ENCODE measurements at regions not wholly inside any gene's neighbourhood (a gene's known extent, or its start where the extent isn't known, plus 50 kb on each side); places are given as distances from the start of the nearest gene placed in this dataset.

- no peak overlapping the region for H3K27ac ChIP-seq (ENCODE audit: low read length)
- DNase-seq (no peak), ATAC-seq (no peak)
- H3K4me1 ChIP-seq (ENCODE audit: control insufficient read depth, insufficient read depth, low read length) = no peaks in the 10 kb centered on the region
- H3K4me3 ChIP-seq (ENCODE audit: low read length) = no peak overlapping the region
- intact Hi-C loops (cut with DNase I) = no loop called here
- H3K27me3 ChIP-seq (ENCODE audit: control insufficient read depth, insufficient read depth) = no peaks in the 10 kb centered on the region
- H3K9me3 ChIP-seq (ENCODE audit: control insufficient read depth, low read length) = no peaks in the 10 kb centered on the region
- 77% methylated on average over 6 of the region's 6 CpGs for WGBS
Observed at GRCh38 chr14:98966475-98967162, 305.4 kb downstream of the BCL11B start.

GRCh38 chr14:98974113-98974512 lies 297.9 kb downstream of the BCL11B start:
- WGBS = 89% methylated on average over 1 of the region's 1 CpG
- Histone ChIP-seq H3K27me3 (ENCODE audit: control insufficient read depth, insufficient read depth) (peaks cover 3% of the 10 kb centered on the region), H3K27ac (ENCODE audit: low read length) (no peak overlapping the region), H3K4me1 (ENCODE audit: control insufficient read depth, insufficient read depth, low read length) (no peaks in the 10 kb centered on the region), H3K9me3 (ENCODE audit: control insufficient read depth, low read length) (no peaks in the 10 kb centered on the region), H3K4me3 (ENCODE audit: low read length) (no peak overlapping the region)
- intact Hi-C loops (cut with DNase I) = no loop called here
- DNase-seq (no peak), ATAC-seq (no peak)

GRCh38 chr14:98976271-98976670 lies 295.7 kb downstream of the BCL11B start:
- H3K4me3 ChIP-seq (ENCODE audit: low read length) = no peak overlapping the region
- no peaks in the 10 kb centered on the region for H3K4me1 ChIP-seq (ENCODE audit: control insufficient read depth, insufficient read depth, low read length)
- ATAC-seq (no peak), DNase-seq (no peak)
- intact Hi-C loops (cut with DNase I) = no loop called here
- H3K9me3 ChIP-seq (ENCODE audit: control insufficient read depth, low read length) = no peaks in the 10 kb centered on the region
- no peak overlapping the region for H3K27ac ChIP-seq (ENCODE audit: low read length)
- WGBS = 59% methylated on average over 3 of the region's 3 CpGs
- H3K27me3 ChIP-seq (ENCODE audit: control insufficient read depth, insufficient read depth) = peaks cover 3% of the 10 kb centered on the region

DNA sequence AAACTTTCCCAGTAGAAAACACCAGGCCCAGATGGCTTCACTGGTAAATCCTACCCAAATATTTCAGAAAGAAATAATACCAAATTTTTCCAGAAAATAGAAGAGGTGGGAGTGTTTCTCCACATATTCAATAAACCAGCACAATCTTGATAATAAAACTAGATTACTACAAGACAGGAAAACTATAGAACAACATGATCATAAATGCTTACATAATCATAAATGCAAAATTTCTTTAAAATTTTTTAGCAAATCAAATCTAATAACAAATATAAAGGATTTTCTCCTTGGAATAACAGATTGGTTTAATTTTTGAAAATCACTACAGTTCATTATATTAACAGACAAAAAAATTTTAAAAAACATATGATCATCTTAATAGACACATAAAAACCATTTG lies 294.5 kb downstream of the BCL11B start:
- peaks cover 3% of the 10 kb centered on the region for H3K27me3 ChIP-seq (ENCODE audit: control insufficient read depth, insufficient read depth)
- no peak for DNase-seq
- no peaks in the 10 kb centered on the region for H3K9me3 ChIP-seq (ENCODE audit: control insufficient read depth, low read length)
- no peaks in the 10 kb centered on the region for H3K4me1 ChIP-seq (ENCODE audit: control insufficient read depth, insufficient read depth, low read length)
- H3K4me3 ChIP-seq (ENCODE audit: low read length) = no peak overlapping the region
- no peak for ATAC-seq
- intact Hi-C loops (cut with DNase I) = no loop called here
- H3K27ac ChIP-seq (ENCODE audit: low read length) = no peak overlapping the region

DNA sequence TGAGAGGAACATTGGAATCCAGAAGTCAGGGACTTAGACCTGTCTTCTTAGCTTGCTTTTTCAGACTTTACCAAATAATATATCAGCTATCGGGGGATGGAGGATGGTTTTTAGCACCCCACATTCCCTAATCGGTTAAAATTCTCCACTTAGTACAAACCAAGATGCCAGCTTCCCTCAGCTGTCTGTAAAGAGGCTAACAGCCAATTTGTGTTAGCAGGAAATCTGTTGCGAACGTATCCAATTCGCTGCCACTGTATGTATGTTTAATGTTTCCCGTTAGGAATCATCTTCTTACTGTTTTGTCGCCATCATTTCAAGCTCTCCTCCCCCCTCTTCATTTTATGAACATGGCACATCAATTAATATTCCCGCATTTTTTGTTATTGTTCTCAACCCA lies 289.0 kb downstream of the BCL11B start:
- no peaks in the 10 kb centered on the region for H3K9me3 ChIP-seq (ENCODE audit: control insufficient read depth, low read length)
- no peaks in the 10 kb centered on the region for H3K4me1 ChIP-seq (ENCODE audit: control insufficient read depth, insufficient read depth, low read length)
- H3K27me3 ChIP-seq (ENCODE audit: control insufficient read depth, insufficient read depth) = no peaks in the 10 kb centered on the region
- DNase-seq (no peak), ATAC-seq (no peak)
- H3K4me3 ChIP-seq (ENCODE audit: low read length) = no peak overlapping the region
- intact Hi-C loops (cut with DNase I) = no loop called here
- WGBS = 81% methylated on average over 8 of the region's 8 CpGs
- no peak overlapping the region for H3K27ac ChIP-seq (ENCODE audit: low read length)

DNA sequence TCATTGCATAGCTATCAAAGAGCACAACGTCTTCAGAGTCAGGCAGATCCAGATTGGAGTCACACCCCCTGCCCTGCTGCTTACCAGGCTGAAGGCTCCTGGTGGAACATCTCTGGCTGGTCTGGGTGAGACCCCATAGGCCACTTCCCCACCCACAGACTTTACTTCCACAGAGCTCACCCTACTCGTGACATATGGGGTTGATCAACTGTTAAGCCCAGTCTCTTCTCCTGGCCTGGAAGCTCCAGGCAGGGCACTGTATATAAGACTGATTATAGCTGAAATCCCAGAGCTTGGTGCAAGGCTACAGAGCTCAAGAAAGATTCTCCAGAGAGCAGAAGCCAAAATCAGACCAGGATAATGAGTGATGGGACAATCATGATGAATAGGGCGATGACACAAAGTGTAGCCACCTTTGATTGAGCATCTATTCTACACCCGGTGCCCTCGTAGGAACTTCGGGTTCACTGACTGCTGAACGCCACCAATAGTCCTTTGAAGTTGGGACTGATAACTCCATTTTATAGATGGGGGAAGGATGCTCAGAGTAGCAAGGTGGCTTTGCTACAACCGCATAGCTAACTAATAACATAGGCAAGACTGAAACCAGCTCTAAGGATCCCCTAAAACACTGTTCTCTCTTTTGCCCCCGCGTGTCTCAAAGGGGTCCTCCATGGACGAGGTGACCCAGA lies 287.8 kb downstream of the BCL11B start:
- DNase-seq (no peak), ATAC-seq (no peak)
- H3K27me3 ChIP-seq (ENCODE audit: control insufficient read depth, insufficient read depth) = no peaks in the 10 kb centered on the region
- H3K4me3 ChIP-seq (ENCODE audit: low read length) = no peak overlapping the region
- intact Hi-C loops (cut with DNase I) = no loop called here
- WGBS = 67% methylated on average over 11 of the region's 11 CpGs
- no peak overlapping the region for H3K27ac ChIP-seq (ENCODE audit: low read length)
- no peaks in the 10 kb centered on the region for H3K9me3 ChIP-seq (ENCODE audit: control insufficient read depth, low read length)
- H3K4me1 ChIP-seq (ENCODE audit: control insufficient read depth, insufficient read depth, low read length) = no peaks in the 10 kb centered on the region

DNA sequence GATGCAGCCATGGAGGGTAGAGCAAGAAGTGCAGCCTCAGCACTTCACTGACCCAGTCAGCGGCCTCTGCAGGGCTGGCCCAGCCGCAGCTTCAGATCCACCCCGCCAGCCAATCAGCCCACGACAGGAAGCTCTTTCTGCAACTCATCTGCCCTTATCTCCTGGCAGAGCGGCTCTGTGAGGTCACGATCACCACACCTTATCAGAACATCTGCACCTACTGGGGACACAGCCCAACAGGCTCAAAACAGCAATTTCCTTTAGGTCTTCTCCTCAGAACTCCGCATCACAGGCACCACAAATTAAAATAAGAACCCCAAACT lies 287.3 kb downstream of the BCL11B start:
- ATAC-seq = no peak
- Histone ChIP-seq H3K9me3 (ENCODE audit: control insufficient read depth, low read length) (no peaks in the 10 kb centered on the region), H3K4me3 (ENCODE audit: low read length) (no peak overlapping the region), H3K27ac (ENCODE audit: low read length) (no peak overlapping the region), H3K27me3 (ENCODE audit: control insufficient read depth, insufficient read depth) (no peaks in the 10 kb centered on the region), H3K4me1 (ENCODE audit: control insufficient read depth, insufficient read depth, low read length) (no peaks in the 10 kb centered on the region)
- DNase-seq = peak in 1 of 3 donors; percentile 51
- 46% methylated on average over 7 of the region's 7 CpGs for WGBS
- intact Hi-C loops (cut with DNase I) = no loop called here

GRCh38 chr14:98993818-98994217 lies 278.2 kb downstream of the BCL11B start:
- no peak for DNase-seq
- no peak overlapping the region for H3K4me3 ChIP-seq (ENCODE audit: low read length)
- intact Hi-C loops (cut with DNase I) = no loop called here
- H3K4me1 ChIP-seq (ENCODE audit: control insufficient read depth, insufficient read depth, low read length) = no peaks in the 10 kb centered on the region
- WGBS = 73% methylated on average over 1 of the region's 1 CpG
- no peak for ATAC-seq
- H3K27ac ChIP-seq (ENCODE audit: low read length) = no peak overlapping the region
- H3K9me3 ChIP-seq (ENCODE audit: control insufficient read depth, low read length) = no peaks in the 10 kb centered on the region
- H3K27me3 ChIP-seq (ENCODE audit: control insufficient read depth, insufficient read depth) = no peaks in the 10 kb centered on the region

DNA sequence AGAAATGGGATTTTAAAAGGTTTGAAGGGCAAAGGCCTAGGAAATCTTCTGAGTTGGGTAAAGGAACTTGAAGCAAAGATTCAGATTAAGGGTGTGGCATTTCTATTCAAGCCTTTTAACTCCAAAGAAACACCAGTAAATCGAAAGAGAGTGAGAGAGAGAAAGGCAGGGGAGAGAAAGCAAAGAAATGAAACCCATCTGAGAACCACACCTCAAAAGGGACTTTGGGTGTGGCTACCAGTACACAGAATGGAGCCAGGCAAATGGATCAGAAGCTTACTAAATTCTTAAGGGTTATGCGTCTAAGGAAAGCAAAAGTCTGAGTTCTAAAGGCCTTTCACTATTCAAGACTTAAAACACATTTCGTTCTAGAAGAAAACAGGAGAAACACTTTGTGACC lies 277.4 kb downstream of the BCL11B start:
- intact Hi-C loops (cut with DNase I) = no loop called here
- ATAC-seq = no peak
- Histone ChIP-seq H3K4me1 (ENCODE audit: control insufficient read depth, insufficient read depth, low read length) (no peaks in the 10 kb centered on the region), H3K4me3 (ENCODE audit: low read length) (no peak overlapping the region), H3K27ac (ENCODE audit: low read length) (no peak overlapping the region), H3K9me3 (ENCODE audit: control insufficient read depth, low read length) (no peaks in the 10 kb centered on the region), H3K27me3 (ENCODE audit: control insufficient read depth, insufficient read depth) (no peaks in the 10 kb centered on the region)
- no peak for DNase-seq
- WGBS = 83% methylated on average over 3 of the region's 3 CpGs

- Histone ChIP-seq H3K9me3 (ENCODE audit: control insufficient read depth, low read length) (no peaks in the 10 kb centered on the region), H3K4me1 (ENCODE audit: control insufficient read depth, insufficient read depth, low read length) (no peaks in the 10 kb centered on the region), H3K27me3 (ENCODE audit: control insufficient read depth, insufficient read depth) (no peaks in the 10 kb centered on the region), H3K4me3 (ENCODE audit: low read length) (no peak overlapping the region), H3K27ac (ENCODE audit: low read length) (no peak overlapping the region)
- intact Hi-C loops (cut with DNase I) = no loop called here
- ATAC-seq (no peak), DNase-seq (no peak)
- WGBS = 77% methylated on average over 6 of the region's 6 CpGs
Observed at GRCh38 chr14:98997526-98998205, 274.3 kb downstream of the BCL11B start.

DNA sequence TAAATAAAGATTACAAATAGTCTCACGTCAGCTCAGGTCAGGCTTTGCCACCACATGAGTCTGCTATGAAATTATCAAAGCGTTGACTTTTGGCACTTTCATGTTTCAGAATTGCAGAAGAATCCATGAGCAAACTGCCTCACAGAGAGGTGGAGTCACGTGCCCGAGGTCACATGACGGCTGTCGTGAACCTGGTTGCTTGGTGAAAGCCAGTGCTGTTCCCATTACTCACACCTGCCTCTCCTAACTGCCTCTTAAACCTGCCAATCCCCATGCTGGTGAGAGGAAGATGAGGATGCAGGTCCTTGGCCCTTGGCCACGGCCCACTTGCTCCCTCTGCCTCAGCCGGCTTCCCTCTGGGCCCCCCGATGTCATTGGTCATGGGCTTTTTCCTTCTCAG lies 272.7 kb downstream of the BCL11B start:
- no peaks in the 10 kb centered on the region for H3K4me1 ChIP-seq (ENCODE audit: control insufficient read depth, insufficient read depth, low read length)
- no peak for ATAC-seq
- no peaks in the 10 kb centered on the region for H3K9me3 ChIP-seq (ENCODE audit: control insufficient read depth, low read length)
- intact Hi-C loops (cut with DNase I) = no loop called here
- no peak overlapping the region for H3K4me3 ChIP-seq (ENCODE audit: low read length)
- no peak overlapping the region for H3K27ac ChIP-seq (ENCODE audit: low read length)
- 83% methylated on average over 9 of the region's 9 CpGs for WGBS
- DNase-seq = no peak
- no peaks in the 10 kb centered on the region for H3K27me3 ChIP-seq (ENCODE audit: control insufficient read depth, insufficient read depth)
